ENCODE measurements at regions not wholly inside any gene's neighbourhood (a gene's known extent, or its start where the extent isn't known, plus 50 kb on each side); places are given as distances from the start of the nearest gene placed in this dataset.

- DNase-seq, result no peak
These were observed 281.7 kb upstream of the HDAC4 start for GRCh38 chr2:239682518-239682917.

GRCh38 chr2:239679755-239680154 is 278.9 kb upstream of the HDAC4 start:
- DNase-seq, result no peak

- DNase-seq, result no peak
These were observed 278.0 kb upstream of the HDAC4 start for GRCh38 chr2:239678666-239679296.

- no peak for DNase-seq
These were observed 277.3 kb upstream of the HDAC4 start for GRCh38 chr2:239678186-239678490.

GRCh38 chr2:239677453-239678185 is 276.8 kb upstream of the HDAC4 start:
- DNase-seq, result no peak

GRCh38 chr2:239676716-239677452 is 276.1 kb upstream of the HDAC4 start:
- DNase-seq, result no peak

GRCh38 chr2:239675826-239676715 is 275.3 kb upstream of the HDAC4 start:
- DNase-seq, result no peak

GRCh38 chr2:239674981-239675825 is 274.4 kb upstream of the HDAC4 start:
- no peak for DNase-seq

GRCh38 chr2:239674101-239674980 is 273.5 kb upstream of the HDAC4 start:
- DNase-seq, result no peak

- no peak for DNase-seq
These were observed 272.8 kb upstream of the HDAC4 start for GRCh38 chr2:239673641-239674040.

GRCh38 chr2:239671916-239672849 is 271.4 kb upstream of the HDAC4 start:
- DNase-seq, result no peak

GRCh38 chr2:239671471-239671870 is 270.7 kb upstream of the HDAC4 start:
- no peak for DNase-seq

- no peak for DNase-seq
These were observed 269.8 kb upstream of the HDAC4 start for GRCh38 chr2:239670463-239671120.

GRCh38 chr2:239669899-239670460 is 269.2 kb upstream of the HDAC4 start:
- DNase-seq, result no peak

- no peak for DNase-seq
These were observed 268.5 kb upstream of the HDAC4 start for GRCh38 chr2:239669181-239669898.

GRCh38 chr2:239668651-239669050 is 267.8 kb upstream of the HDAC4 start:
- DNase-seq, result no peak

- no peak for DNase-seq
These were observed 267.2 kb upstream of the HDAC4 start for GRCh38 chr2:239668042-239668441.

GRCh38 chr2:239667431-239667985 is 266.7 kb upstream of the HDAC4 start:
- DNase-seq, result no peak

Measured in midbrain (tissue), 1 donor.